ENCODE measurements at regions not wholly inside any gene's neighbourhood (a gene's known extent, or its start where the extent isn't known, plus 50 kb on each side); places are given as distances from the start of the nearest gene placed in this dataset.

DNA sequence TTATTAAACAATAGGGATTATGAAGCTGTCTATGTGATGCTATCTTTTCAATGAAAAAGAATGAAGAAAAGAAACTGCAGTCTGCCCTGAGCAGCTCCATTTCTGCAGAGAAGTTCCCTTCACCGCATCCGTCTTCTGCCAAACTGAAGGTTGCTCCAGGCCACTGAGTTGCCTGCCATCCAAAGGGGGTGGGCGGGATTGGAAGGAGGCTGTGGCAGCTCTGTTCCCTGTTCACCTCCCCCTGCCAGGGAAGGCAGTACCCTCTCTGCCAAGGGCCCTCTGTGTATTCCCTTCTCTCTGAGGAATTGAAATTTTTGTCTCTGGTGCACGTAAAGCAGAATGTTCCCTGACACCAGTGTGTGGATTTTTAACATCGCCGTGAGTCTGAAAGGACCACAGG lies 243.1 kb upstream of the GHITM start:
- no peak for DNase-seq

- no peak for DNase-seq
Observed at GRCh38 chr10:83897626-83898025, 241.7 kb upstream of the GHITM start.

DNA sequence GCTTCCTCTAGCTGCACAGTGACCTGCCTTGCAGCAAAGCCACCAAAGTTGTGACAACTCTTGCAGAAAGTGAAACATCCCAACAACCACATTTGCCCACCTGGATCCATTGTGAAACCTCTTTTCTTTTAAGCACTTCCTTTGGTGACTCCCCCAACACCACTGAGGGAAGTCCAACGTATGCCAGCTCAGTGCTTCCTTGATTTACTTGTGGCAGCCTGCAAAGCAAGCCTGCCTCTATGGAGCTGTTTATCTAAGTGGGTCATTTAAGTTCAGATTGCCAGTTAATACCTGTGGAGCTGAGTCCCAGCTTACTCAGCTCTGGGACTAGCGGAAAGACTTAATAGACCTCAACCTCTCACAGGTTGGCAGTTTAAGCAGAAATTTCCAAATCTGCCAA lies 230.8 kb upstream of the GHITM start:
- DNase-seq, result no peak

- DNase-seq, result no peak
Observed at GRCh38 chr10:83909001-83909400, 230.3 kb upstream of the GHITM start.

GRCh38 chr10:83915801-83916200 lies 223.5 kb upstream of the GHITM start:
- DNase-seq, result no peak

- DNase-seq, result no peak
Observed at GRCh38 chr10:83917537-83918506, 221.5 kb upstream of the GHITM start.

DNA sequence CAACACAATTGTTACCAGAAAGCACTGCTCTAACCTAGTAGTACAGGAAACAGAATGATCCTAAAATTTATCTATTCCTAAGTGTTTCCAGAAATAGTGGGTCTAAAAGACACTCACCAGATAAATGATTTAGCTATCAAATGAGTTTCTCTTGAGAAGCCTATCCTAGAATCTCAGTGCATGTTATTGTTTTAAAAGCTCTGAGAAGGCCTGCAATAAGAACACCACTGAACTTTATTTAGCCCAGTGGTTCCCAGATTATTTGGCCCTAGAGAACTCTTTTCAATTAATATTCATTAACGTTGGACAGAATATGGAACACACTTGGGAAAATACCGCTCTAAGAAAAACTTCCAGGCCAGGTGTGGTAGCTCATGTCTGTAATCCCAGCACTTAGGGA lies 220.1 kb upstream of the GHITM start:
- no peak for DNase-seq

DNA sequence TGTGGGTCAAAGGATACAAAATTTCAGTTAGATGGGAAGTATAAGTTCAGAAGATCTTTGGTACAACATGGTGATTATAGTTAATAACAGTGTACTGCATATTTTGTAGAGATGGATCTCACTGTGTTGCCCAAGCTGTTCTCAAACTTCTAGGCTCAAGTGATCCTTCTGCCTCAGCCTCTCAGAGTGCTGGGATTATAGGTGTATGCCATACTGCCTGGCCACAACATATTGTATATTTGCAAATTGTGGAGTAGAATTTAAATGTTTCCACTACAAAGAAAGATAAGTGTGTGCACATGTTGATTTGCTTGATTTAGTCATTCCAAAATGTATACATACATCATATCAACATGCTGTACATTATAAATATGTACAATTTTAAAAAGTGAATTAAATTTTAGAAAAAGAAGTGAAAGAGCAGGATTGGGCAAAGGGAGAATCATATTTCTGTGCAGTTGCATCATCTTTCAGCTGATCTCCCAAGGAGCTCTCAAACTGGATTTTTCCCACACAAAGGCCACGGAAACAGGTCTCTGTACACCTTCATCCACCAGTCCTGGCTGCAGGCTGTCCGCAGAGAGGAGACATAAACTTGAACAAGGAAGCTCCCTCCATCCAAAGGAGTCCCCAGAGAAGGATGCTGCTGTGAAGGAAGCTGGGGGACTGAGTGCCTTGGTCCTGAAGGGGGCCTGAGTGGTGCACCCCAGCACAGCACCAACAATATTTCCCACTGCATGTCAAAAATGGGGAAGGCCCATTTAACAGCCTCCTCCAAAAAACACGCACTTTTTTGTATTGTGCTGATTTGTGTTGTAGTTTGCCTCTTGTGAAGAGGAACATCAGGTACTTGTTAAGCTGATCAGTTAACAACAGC lies 217.1 kb upstream of the GHITM start:
- DNase-seq, result no peak

DNA sequence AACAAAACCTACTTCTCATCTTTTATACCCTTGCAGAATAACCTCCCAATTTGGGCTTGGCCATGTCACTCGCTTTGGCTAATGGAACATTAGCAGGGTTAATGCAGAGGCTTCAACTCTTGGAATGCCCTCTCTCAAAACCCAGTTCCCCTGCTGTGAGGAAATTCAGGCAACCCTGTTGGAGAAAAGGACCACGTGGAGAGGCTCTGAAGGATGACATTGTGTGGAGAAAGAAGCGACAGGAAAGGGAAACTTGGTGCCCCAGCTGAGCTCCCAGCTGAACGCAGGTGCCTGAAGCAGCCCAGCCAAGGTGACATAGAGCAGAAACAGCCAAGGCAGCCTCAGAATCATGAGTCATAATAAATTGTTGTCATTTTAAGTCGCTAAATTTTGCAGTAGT lies 214.2 kb upstream of the GHITM start:
- DNase-seq, result no peak

DNA sequence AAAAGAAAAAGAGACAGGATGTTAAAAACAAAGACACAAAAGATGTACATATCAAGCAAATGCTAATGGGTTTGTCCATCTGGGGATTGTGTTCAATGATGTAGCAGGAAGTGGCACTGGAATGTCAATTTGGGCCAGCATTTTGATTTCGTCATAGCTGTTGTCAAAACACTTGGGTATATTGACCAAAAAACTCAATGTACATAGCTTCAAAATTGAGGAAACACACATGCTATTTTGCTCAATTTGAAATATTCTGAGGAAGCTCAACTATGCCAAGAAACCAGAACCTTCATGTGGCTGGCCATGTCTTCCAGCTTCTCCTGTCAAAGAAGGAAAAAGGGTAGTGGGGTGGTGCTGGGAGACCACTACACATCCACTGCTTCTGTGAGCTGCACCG lies 212.7 kb upstream of the GHITM start:
- DNase-seq, result no peak

DNA sequence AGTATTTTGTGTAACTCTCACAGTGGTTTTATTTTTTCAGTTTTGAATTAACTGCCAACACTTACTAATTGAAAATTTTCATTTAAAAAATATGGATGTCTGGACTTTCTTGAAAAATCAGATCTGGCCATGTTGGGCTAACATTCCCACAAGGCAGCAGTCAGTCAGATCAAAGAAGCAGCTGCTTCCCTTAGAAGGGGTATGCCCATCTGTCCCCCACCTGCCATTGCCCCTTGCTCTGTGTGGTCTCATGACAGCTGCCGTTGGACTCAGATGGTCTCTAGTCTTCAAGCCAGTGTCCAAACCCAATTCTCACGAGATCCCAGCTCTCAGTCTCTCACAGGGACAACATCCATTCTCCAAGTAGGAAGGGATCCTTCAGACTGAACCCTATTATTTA lies 212.1 kb upstream of the GHITM start:
- no peak for DNase-seq

GRCh38 chr10:83929399-83929798 lies 209.9 kb upstream of the GHITM start:
- no peak for DNase-seq

DNA sequence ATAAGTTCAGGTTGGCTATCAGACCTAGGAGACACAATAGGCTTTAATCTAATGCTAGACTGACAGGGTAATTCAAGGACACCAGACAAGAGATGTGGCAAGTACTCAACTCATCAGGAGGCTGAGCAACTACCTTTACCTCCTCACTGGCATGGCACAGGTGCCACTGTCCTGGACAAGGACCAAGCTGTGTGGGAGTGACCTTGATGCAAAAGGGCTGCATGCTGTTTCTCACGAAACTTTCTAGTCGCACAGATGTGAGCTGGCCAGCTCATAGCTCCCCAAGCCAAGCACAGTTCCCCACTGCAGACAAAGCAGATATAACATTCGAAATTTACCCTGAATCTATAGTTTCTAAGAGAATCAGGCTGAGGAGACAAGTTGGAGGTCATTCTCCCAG lies 207.6 kb upstream of the GHITM start:
- no peak for DNase-seq

DNA sequence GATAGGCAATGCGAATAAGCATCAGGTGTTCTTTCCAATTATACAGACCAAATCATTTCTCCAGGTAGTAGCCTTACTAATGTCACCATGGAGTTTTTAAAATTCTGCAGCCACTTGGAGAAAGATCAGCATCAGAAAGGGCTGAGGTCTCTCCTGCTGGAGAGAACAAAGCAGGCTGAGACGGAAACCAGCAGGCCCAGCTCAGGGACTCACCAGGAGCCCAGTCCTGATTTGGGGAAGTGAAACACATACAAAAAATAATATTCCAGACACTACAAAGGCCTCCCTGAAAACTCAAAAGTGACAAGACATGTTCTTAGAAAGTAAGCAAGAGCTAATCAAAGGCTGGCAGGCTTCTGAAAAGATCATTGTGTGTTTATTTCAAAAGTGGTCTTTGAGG lies 207.1 kb upstream of the GHITM start:
- DNase-seq, result no peak

DNA sequence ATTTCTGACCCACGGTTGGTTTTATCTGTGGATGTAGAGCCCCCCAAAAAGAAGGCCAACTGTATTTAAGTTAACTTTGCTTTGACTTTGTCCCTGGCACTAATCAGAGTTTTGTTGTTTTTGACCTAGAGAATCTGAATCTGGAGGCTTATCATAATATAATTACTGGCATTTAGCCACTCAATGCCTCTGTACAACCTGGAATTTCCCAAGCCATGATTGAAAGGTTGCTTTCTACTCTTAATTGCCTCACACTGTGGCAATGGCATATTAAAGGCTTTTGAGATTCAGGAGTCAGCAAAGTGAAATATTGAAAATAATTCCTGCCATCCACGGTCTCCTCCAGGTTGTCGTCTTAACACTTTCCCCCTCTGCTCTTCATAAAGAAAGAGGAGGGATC lies 205.2 kb upstream of the GHITM start:
- no peak for DNase-seq

DNA sequence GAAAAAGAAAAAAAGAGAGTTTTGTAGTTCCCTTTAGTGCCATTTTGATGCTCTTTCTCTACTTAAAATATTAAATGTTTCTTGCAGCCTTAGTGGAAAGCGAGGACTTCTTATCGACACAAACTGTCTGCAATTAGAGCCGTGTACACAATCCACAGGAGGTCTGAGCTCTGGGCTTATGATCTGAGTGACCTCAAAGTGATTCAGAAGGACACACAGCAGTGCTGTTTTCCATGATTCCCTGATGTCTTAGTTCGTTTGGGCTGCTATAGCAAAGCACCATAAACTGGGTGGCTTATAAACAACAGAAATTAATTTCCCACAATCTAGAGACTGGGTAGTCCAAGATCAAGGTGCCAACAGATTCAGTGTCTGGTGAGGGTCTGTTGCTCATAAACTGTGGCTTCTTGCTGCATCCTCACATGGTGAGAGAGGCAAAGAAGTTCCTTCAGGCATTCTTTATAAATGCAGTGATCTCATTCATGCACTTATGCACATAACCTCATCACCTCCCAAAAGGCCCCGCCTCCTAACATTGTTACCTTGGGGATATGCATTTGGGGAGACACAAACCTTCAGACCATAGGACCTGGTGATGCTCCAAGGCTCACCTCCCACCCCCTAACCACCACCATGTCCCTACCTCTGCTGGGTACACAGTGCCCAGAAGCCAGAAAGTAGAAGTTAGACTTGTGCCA lies 204.5 kb upstream of the GHITM start:
- no peak for DNase-seq

DNA sequence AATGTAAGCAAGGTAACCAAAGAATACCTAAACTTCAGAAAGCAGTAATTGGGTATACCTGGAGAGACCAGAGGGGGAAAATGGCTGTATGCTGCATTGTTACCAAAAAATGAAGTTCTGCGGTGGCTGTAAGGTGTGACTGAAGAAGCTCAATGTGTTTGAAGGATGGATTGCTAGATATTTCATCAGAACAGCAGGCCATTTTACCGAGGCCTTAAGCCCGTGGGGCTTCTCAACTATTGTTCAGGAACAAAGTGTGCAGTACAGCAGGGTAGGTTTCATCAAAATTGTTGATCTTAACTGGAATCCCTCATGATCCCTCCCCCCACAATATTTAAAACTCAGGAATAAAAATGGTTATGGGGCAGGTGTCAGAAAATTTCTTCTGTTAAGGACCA lies 204.0 kb upstream of the GHITM start:
- no peak for DNase-seq

DNA sequence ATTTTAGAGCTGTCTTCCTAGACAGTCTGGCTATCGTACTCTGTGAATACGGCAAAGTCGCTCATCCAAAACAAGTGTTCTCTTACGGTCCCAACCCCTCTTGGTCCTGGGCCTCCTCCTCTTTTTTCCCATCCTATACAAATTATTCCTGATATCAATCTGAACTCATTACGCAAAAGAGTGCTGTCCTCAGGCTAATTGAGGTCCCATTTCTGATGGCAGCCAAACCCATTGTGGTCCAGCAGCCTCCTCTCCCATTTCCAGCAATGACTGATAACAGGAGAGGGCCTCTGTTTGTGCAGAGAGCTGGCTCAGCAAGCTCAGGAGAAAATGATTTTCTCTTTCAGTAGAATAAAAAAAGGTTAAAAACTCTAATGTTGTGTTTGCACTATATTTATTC lies 203.4 kb upstream of the GHITM start:
- no peak for DNase-seq

GRCh38 chr10:83937161-83937560 lies 202.1 kb upstream of the GHITM start:
- no peak for DNase-seq

- DNase-seq, result no peak
Observed at GRCh38 chr10:83937826-83938225, 201.5 kb upstream of the GHITM start.

GRCh38 chr10:83941189-83941588 lies 198.1 kb upstream of the GHITM start:
- no peak for DNase-seq

- DNase-seq, result no peak
Observed at GRCh38 chr10:83942410-83942809, 196.9 kb upstream of the GHITM start.

DNA sequence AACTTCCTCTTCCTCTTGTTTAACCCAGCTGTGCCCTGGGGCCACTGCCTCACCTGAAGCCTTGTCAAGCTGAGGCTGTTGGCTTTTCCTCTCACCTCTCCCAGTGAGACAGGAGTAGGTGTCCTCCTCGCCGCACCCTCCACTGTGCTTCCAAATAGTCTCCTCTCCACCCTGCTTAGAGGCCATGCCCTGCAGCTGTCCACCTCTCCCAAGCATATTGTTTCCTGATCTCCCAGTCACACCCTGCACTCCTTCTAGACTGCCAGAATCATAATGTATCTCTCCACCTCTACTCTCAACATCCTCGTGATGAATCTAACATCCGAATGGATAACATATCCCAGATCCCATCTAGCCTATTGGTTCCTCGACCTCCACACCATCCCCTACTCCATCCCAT lies 196.3 kb upstream of the GHITM start:
- no peak for DNase-seq

Data from T-helper 2 cell (primary cell).